GM21360 (cell line): ENCODE measurements at regions not wholly inside any gene's neighbourhood (a gene's known extent, or its start where the extent isn't known, plus 50 kb on each side); places are given as distances from the start of the nearest gene placed in this dataset.

Source experiments
- ATAC-seq: cut with Tn5 transposase; IDR thresholded peaks from one replicate; pipeline ENCODE4 v1.9.1; 2021; ENCODE audit warnings: mild to moderate bottlenecking, moderate library complexity; ENCODE audit not compliant: unreplicated experiment

GRCh38 chr6:44630125-44631028 is 242.9 kb downstream of the CDC5L start:
- no peak for ATAC-seq

GRCh38 chr6:44631968-44632367 is 244.5 kb downstream of the CDC5L start:
- no peak for ATAC-seq

- ATAC-seq, result no peak
Measured at GRCh38 chr6:44634321-44634720, 246.8 kb downstream of the CDC5L start.

- ATAC-seq, result no peak
Measured at GRCh38 chr6:44635486-44635885, 248.0 kb downstream of the CDC5L start.

GRCh38 chr6:44636561-44637248 is 249.2 kb downstream of the CDC5L start:
- ATAC-seq, result no peak

GRCh38 chr6:44641344-44642031 is 254.0 kb downstream of the CDC5L start:
- ATAC-seq, result no peak

GRCh38 chr6:44642349-44642748 is 254.8 kb downstream of the CDC5L start:
- no peak for ATAC-seq

GRCh38 chr6:44642870-44643522 is 255.5 kb downstream of the CDC5L start:
- no peak for ATAC-seq

- no peak for ATAC-seq
Measured at GRCh38 chr6:44645276-44645675, 257.8 kb downstream of the CDC5L start.

GRCh38 chr6:44646355-44646754 is 258.8 kb downstream of the CDC5L start:
- ATAC-seq, result no peak

GRCh38 chr6:44649365-44650025 is 262.0 kb downstream of the CDC5L start:
- no peak for ATAC-seq

GRCh38 chr6:44650495-44650894 is 263.0 kb downstream of the CDC5L start:
- no peak for ATAC-seq

GRCh38 chr6:44650947-44651346 is 263.4 kb downstream of the CDC5L start:
- ATAC-seq, result no peak

GRCh38 chr6:44651604-44652003 is 264.1 kb downstream of the CDC5L start:
- no peak for ATAC-seq

- ATAC-seq, result no peak
Measured at GRCh38 chr6:44652547-44652946, 265.0 kb downstream of the CDC5L start.

GRCh38 chr6:44653091-44653490 is 265.6 kb downstream of the CDC5L start:
- ATAC-seq, result no peak

GRCh38 chr6:44653761-44654218 is 266.3 kb downstream of the CDC5L start:
- no peak for ATAC-seq

GRCh38 chr6:44655412-44656342 is 268.2 kb downstream of the CDC5L start:
- no peak for ATAC-seq

GRCh38 chr6:44656691-44657090 is 269.2 kb downstream of the CDC5L start:
- no peak for ATAC-seq
